ENCODE measurements at regions not wholly inside any gene's neighbourhood (a gene's known extent, or its start where the extent isn't known, plus 50 kb on each side); places are given as distances from the start of the nearest gene placed in this dataset.

- BruUV-seq (replicated peaks) = no TSS peak
- DNase-seq = no peak
- intact Hi-C loops (cut with micrococcal nuclease; ENCODE audit: unreplicated experiment) = no loop called here
- Mint-ChIP-seq H3K27me3 (ENCODE audit: unreplicated experiment) (peaks cover 20% of the 10 kb centered on the region), H3K9me3 (ENCODE audit: low read depth, unreplicated experiment) (peaks cover 10% of the 10 kb centered on the region), H3K4me3 (ENCODE audit: low read depth, unreplicated experiment) (no peak overlapping the region), H3K27ac (ENCODE audit: unreplicated experiment) (no peak overlapping the region), H3K36me3 (ENCODE audit: insufficient read depth, unreplicated experiment) (no peaks in the 10 kb centered on the region), H3K4me1 (ENCODE audit: low read depth, unreplicated experiment) (no peaks in the 10 kb centered on the region)
- CTCF ChIA-PET = no interaction called here
- TF ChIP-seq CTCF (IDR thresholded peaks at IDR 0.05; ENCODE audit: unreplicated experiment) = no peak
These were observed 94.7 kb upstream of the DMAC1 start for GRCh38 chr9:7894231-7894630.

GRCh38 chr9:7892975-7893374 lies 93.4 kb upstream of the DMAC1 start:
- no TSS peak for BruUV-seq (replicated peaks)
- Mint-ChIP-seq H3K36me3 (ENCODE audit: insufficient read depth, unreplicated experiment) (no peaks in the 10 kb centered on the region), H3K9me3 (ENCODE audit: low read depth, unreplicated experiment) (peaks cover 10% of the 10 kb centered on the region), H3K27me3 (ENCODE audit: unreplicated experiment) (peaks cover 20% of the 10 kb centered on the region), H3K4me3 (ENCODE audit: low read depth, unreplicated experiment) (no peak overlapping the region), H3K27ac (ENCODE audit: unreplicated experiment) (no peak overlapping the region), H3K4me1 (ENCODE audit: low read depth, unreplicated experiment) (no peaks in the 10 kb centered on the region)
- CTCF ChIA-PET = no interaction called here
- TF ChIP-seq CTCF (IDR thresholded peaks at IDR 0.05; ENCODE audit: unreplicated experiment) = no peak
- no peak for DNase-seq
- intact Hi-C loops (cut with micrococcal nuclease; ENCODE audit: unreplicated experiment) = no loop called here

- CTCF ChIA-PET = no interaction called here
- H3K4me1 Mint-ChIP-seq (ENCODE audit: low read depth, unreplicated experiment) = no peaks in the 10 kb centered on the region
- H3K27ac Mint-ChIP-seq (ENCODE audit: unreplicated experiment) = no peak overlapping the region
- no peaks in the 10 kb centered on the region for H3K27me3 Mint-ChIP-seq (ENCODE audit: unreplicated experiment)
- DNase-seq = no peak
- no peak for TF ChIP-seq CTCF (IDR thresholded peaks at IDR 0.05; ENCODE audit: unreplicated experiment)
- H3K9me3 Mint-ChIP-seq (ENCODE audit: low read depth, unreplicated experiment) = peaks cover 10% of the 10 kb centered on the region
- BruUV-seq (replicated peaks) = no TSS peak
- no peak overlapping the region for H3K4me3 Mint-ChIP-seq (ENCODE audit: low read depth, unreplicated experiment)
- intact Hi-C loops (cut with micrococcal nuclease; ENCODE audit: unreplicated experiment) = no loop called here
- H3K36me3 Mint-ChIP-seq (ENCODE audit: insufficient read depth, unreplicated experiment) = no peaks in the 10 kb centered on the region
These were observed 80.1 kb upstream of the DMAC1 start for GRCh38 chr9:7879551-7880245.

- Mint-ChIP-seq H3K4me1 (ENCODE audit: low read depth, unreplicated experiment) (no peaks in the 10 kb centered on the region), H3K4me3 (ENCODE audit: low read depth, unreplicated experiment) (no peak overlapping the region), H3K9me3 (ENCODE audit: low read depth, unreplicated experiment) (peaks cover 3% of the 10 kb centered on the region), H3K36me3 (ENCODE audit: insufficient read depth, unreplicated experiment) (no peaks in the 10 kb centered on the region), H3K27ac (ENCODE audit: unreplicated experiment) (no peak overlapping the region), H3K27me3 (ENCODE audit: unreplicated experiment) (no peaks in the 10 kb centered on the region)
- intact Hi-C loops (cut with micrococcal nuclease; ENCODE audit: unreplicated experiment) = no loop called here
- no peak for TF ChIP-seq CTCF (IDR thresholded peaks at IDR 0.05; ENCODE audit: unreplicated experiment)
- CTCF ChIA-PET = no interaction called here
- no peak for DNase-seq
- no TSS peak for BruUV-seq (replicated peaks)
These were observed 72.6 kb upstream of the DMAC1 start for GRCh38 chr9:7871977-7872730.

Measured in Calu3 (cell line).